22Rv1 (cell line): ENCODE measurements at regions not wholly inside any gene's neighbourhood (a gene's known extent, or its start where the extent isn't known, plus 50 kb on each side); places are given as distances from the start of the nearest gene placed in this dataset.

Source experiments
- CTCF ChIP-seq: fragments of 450-650 bp; IDR thresholded peaks from 2 replicates; pipeline ENCODE4 v1.5.1; 2017; ENCODE audit warnings: mild to moderate bottlenecking
- ZFX ChIP-seq: fragments of 450-650 bp; IDR thresholded peaks from 2 replicates; pipeline ENCODE4 v1.6.1; 2017; ENCODE audit warnings: antibody characterized with exemption, borderline replicate concordance

GRCh38 chr16:64586781-64587180 is 535.1 kb downstream of the CDH11 start:
- TF ChIP-seq CTCF (no peak), ZFX (no peak)
